Tibial nerve (tissue), 4 donors: ENCODE measurements at regions not wholly inside any gene's neighbourhood (a gene's known extent, or its start where the extent isn't known, plus 50 kb on each side); places are given as distances from the start of the nearest gene placed in this dataset.

Experiments used
- CTCF ChIP-seq, 5 experiments: fragments of 200-600 bp in 3 of 5; fragments of 450-650 bp in 2 of 5; sonication (generic) in 3 of 5; IDR thresholded peaks; one replicate each; pipeline ENCODE4 v1.5.1; 2016 to 2019; ENCODE audit warnings: antibody characterized with exemption in 5 of 5, mild to moderate bottlenecking in 3 of 5, moderate library complexity in 2 of 5
- EP300 ChIP-seq, 2 donors: sonication (generic); formaldehyde crosslinking; IDR thresholded peaks; one replicate each; pipeline ENCODE4 v1.6.1; 2017; ENCODE audit warnings: antibody characterized with exemption in 2 of 2, mild to moderate bottlenecking in 1 of 2
- POLR2A ChIP-seq, 2 donors: fragments of 450-650 bp; IDR thresholded peaks; one replicate each; pipeline ENCODE4 v1.6.1; 2017; ENCODE audit warnings: antibody characterized with exemption in 2 of 2, mild to moderate bottlenecking in 2 of 2, moderate library complexity in 2 of 2

- TF ChIP-seq CTCF (IDR thresholded peaks at IDR 0.05): no peak
- no peak for TF ChIP-seq POLR2A (IDR thresholded peaks at IDR 0.05)
- no peak for TF ChIP-seq EP300 (IDR thresholded peaks at IDR 0.05)
Measured at GRCh38 chr13:82467626-82468025, 1414.6 kb downstream of the SLITRK1 start.
